Gastroesophageal sphincter (tissue), 4 donors: ENCODE measurements at regions not wholly inside any gene's neighbourhood (a gene's known extent, or its start where the extent isn't known, plus 50 kb on each side); places are given as distances from the start of the nearest gene placed in this dataset.
"Not testable (repeated sequence)": the region's sequence is repeated elsewhere in the genome, so short reads cannot be mapped to it uniquely, and the experiment has no call there.

ENCODE experiments used
- ATAC-seq: fragments of 150-250 bp; one replicate; pipeline ENCODE4 v1.9.1; 2016; ENCODE audit warnings: mild to moderate bottlenecking, moderate library complexity
- H3K27ac ChIP-seq, 4 donors: fragments of 200-600 bp; sonication (generic) in 3 of 4; 1 replicate in 3 of 4; 2 replicates in 1 of 4; pipeline ENCODE4 v1.5.1; 2016 to 2019
- H3K27me3 ChIP-seq: fragments of 200-600 bp; sonication (generic); one replicate; pipeline ENCODE4 v1.5.1; 2019
- H3K36me3 ChIP-seq, 2 donors: fragments of 200-600 bp; sonication (generic); one replicate each; pipeline ENCODE4 v1.5.1; 2019; ENCODE audit warnings: control low read depth in 1 of 2
- H3K4me1 ChIP-seq, 3 donors: fragments of 200-600 bp; sonication (generic); 1 replicate in 2 of 3; 2 replicates in 1 of 3; pipeline ENCODE4 v1.5.1; 2016 to 2019; ENCODE audit warnings: control low read depth in 2 of 3
- H3K4me3 ChIP-seq, 2 donors: fragments of 200-600 bp; sonication (generic); one replicate each; pipeline ENCODE4 v1.5.1; 2019; ENCODE audit warnings: mild to moderate bottlenecking in 1 of 2, moderate library complexity in 1 of 2
- H3K9me3 ChIP-seq, 3 donors: fragments of 200-600 bp; sonication (generic); one replicate each; pipeline ENCODE4 v1.5.1; 2017 to 2019; ENCODE audit warnings: control low read depth in 2 of 3
- CTCF ChIP-seq, 4 experiments: fragments of 200-600 bp in 2 of 4; fragments of 450-650 bp in 2 of 4; sonication (generic) in 1 of 4; IDR thresholded peaks; one replicate each; pipeline ENCODE4 v1.5.1; 2017 to 2019; ENCODE audit warnings: antibody characterized with exemption in 4 of 4, mild to moderate bottlenecking in 2 of 4, moderate library complexity in 2 of 4
- EP300 ChIP-seq: sonication (generic); formaldehyde crosslinking; IDR thresholded peaks from one replicate; pipeline ENCODE4 v1.6.1; 2017; ENCODE audit warnings: antibody characterized with exemption, mild to moderate bottlenecking
- POLR2A ChIP-seq, 2 donors: fragments of 450-650 bp; IDR thresholded peaks; one replicate each; pipeline ENCODE4 v1.6.1; 2017; ENCODE audit warnings: antibody characterized with exemption in 2 of 2, mild to moderate bottlenecking in 2 of 2, moderate library complexity in 1 of 2
- POLR2AphosphoS5 ChIP-seq: sonication (generic); formaldehyde crosslinking; IDR thresholded peaks from one replicate; pipeline ENCODE4 v1.6.1; 2017; ENCODE audit warnings: antibody characterized with exemption
- WGBS, 2 donors: methylation state at CpG; one replicate each; pipeline ENCODE4 v1.1.5; 2018; ENCODE audit warnings: low coverage in 1 of 2; 5-methylcytosine and 5-hydroxymethylcytosine counted together

DNA sequence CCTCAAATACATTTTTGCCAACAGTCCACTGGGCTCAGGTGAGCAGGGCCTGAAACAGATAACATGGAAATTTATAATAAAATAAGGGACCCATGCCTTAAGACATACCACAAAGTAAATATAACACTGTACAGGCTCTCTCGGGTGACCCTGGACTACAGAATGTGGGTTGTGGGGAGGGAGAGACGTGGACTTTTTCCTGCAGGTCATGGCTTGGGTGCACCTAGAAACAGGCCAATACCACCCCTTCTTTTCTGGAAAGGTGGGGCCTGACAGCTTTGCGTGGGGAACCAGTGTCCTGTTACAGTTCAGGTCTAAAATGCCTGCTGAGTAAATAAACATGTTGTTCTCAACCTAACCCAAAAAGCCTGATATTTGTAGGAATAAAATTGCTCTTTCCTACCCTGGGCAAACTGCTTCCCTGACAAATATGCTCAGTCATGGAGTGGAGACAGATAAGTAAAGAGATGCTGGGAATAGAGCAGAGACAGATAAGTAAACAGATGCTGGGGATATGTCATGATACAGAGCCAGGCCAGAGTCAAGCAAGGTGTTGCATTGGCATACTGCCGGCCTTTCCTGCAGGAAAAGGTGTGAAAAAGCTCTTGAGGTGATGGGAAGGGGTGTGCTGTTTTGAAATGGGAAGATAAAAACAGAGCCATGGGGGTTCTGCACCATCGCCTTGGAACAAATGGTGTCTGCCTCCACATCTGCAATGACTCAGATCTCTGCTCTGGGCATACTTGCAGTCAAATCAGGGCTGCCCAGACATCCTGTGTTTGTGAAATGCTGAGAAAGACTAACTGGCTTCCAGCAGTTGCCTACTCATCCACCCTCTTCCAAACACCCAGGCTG lies 535.6 kb downstream of the KCNJ18 start:
- 38 to 86% methylated on average over 1 to 2 of the region's 5 CpGs for WGBS, 2 donors
- not testable (repeated sequence) for ATAC-seq, H3K9me3 ChIP-seq

GRCh38 chr17:22229821-22230220 lies 537.5 kb downstream of the KCNJ18 start:
- H3K4me3 ChIP-seq, H3K27ac ChIP-seq, H3K4me1 ChIP-seq, H3K36me3 ChIP-seq, ATAC-seq, H3K27me3 ChIP-seq, H3K9me3 ChIP-seq: not testable (repeated sequence)
- WGBS, 2 donors, result 75% methylated on average over 4 of the region's 5 CpGs; no CpG with 5 or more reads in 1 of the 2 donors

More for the DNA sequence above, 535.6 kb downstream of the KCNJ18 start:
- not testable (repeated sequence) for H3K27me3 ChIP-seq, H3K4me1 ChIP-seq, H3K36me3 ChIP-seq, H3K27ac ChIP-seq, H3K4me3 ChIP-seq

DNA sequence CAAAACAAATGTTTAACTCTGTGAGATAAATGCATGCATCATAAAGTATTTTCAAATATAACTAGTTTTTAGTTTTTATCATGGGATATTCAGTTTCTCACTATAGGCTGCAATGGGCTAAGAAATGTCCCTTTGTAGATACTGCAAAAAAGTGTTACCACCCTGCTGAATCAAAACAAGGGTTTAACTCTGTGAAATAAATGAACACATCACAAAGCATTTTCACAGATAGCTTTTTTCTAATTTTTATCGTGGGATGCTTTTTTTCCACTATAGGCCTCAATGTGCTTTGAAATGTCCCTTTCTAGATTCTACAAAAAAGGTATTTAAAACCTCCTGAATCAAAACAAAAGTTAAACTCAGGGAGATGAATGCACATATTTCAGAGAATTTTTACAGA lies 541.1 kb downstream of the KCNJ18 start:
- 85 to 100% methylated on average over 1 of the region's 1 CpG for WGBS, 2 donors
- Histone ChIP-seq H3K36me3 (no peaks in the 10 kb centered on the region), H3K27me3 (no peaks in the 10 kb centered on the region), H3K27ac (no peak overlapping the region), H3K4me1 (no peaks in the 10 kb centered on the region), H3K9me3 (no peaks in the 10 kb centered on the region), H3K4me3 (no peak overlapping the region)
- TF ChIP-seq EP300, result no peak
- TF ChIP-seq CTCF (IDR thresholded peaks at IDR 0.05), result no peak
- no peak for TF ChIP-seq POLR2AphosphoS5
- TF ChIP-seq POLR2A (IDR thresholded peaks at IDR 0.05), result no peak
- ATAC-seq, result no peak

GRCh38 chr17:22242472-22242871 lies 550.1 kb downstream of the KCNJ18 start:
- Histone ChIP-seq H3K27ac (no peak overlapping the region), H3K9me3 (no peaks in the 10 kb centered on the region)
- 71 to 83% methylated on average over 1 of the region's 1 CpG for WGBS, 2 donors

GRCh38 chr17:22251498-22251897 lies 559.2 kb downstream of the KCNJ18 start:
- no peak for ATAC-seq
- Histone ChIP-seq H3K9me3 (no peaks in the 10 kb centered on the region), H3K4me1 (no peaks in the 10 kb centered on the region), H3K27me3 (no peaks in the 10 kb centered on the region), H3K27ac (no peak overlapping the region), H3K4me3 (no peak overlapping the region), H3K36me3 (no peaks in the 10 kb centered on the region)
- TF ChIP-seq POLR2AphosphoS5, result no peak
- TF ChIP-seq POLR2A (IDR thresholded peaks at IDR 0.05), result no peak
- no peak for TF ChIP-seq CTCF (IDR thresholded peaks at IDR 0.05)
- no peak for TF ChIP-seq EP300
- 65 to 73% methylated on average over 2 of the region's 2 CpGs for WGBS, 2 donors

More at GRCh38 chr17:22242472-22242871, 550.1 kb downstream of the KCNJ18 start:
- Histone ChIP-seq H3K36me3 (no peaks in the 10 kb centered on the region), H3K4me1 (no peaks in the 10 kb centered on the region), H3K27me3 (no peaks in the 10 kb centered on the region), H3K4me3 (no peak overlapping the region)
- no peak for TF ChIP-seq POLR2AphosphoS5
- no peak for TF ChIP-seq POLR2A (IDR thresholded peaks at IDR 0.05)
- no peak for TF ChIP-seq CTCF (IDR thresholded peaks at IDR 0.05)
- no peak for TF ChIP-seq EP300
- ATAC-seq, result no peak

- ATAC-seq, result no peak
- no peak for TF ChIP-seq POLR2A (IDR thresholded peaks at IDR 0.05)
- TF ChIP-seq POLR2AphosphoS5, result no peak
- TF ChIP-seq EP300, result no peak
- TF ChIP-seq CTCF (IDR thresholded peaks at IDR 0.05), result no peak
- no peak overlapping the region for H3K27ac ChIP-seq
- H3K4me3 ChIP-seq, result no peak overlapping the region
- no peaks in the 10 kb centered on the region for H3K9me3 ChIP-seq
- 57 to 62% methylated on average over 1 of the region's 1 CpG for WGBS, 2 donors
- H3K27me3 ChIP-seq, result no peaks in the 10 kb centered on the region
- no peaks in the 10 kb centered on the region for H3K36me3 ChIP-seq
- H3K4me1 ChIP-seq, result no peaks in the 10 kb centered on the region
Measured at GRCh38 chr17:22253007-22253406, 560.7 kb downstream of the KCNJ18 start.
